ENCODE measurements at regions not wholly inside any gene's neighbourhood (a gene's known extent, or its start where the extent isn't known, plus 50 kb on each side); places are given as distances from the start of the nearest gene placed in this dataset.

- Histone ChIP-seq H3K9ac (ENCODE audit: low read length in 3 of 3) (no peak overlapping the region), H3K27ac (ENCODE audit: low read depth in 2 of 2, low read length in 2 of 2) (no peak overlapping the region), H3K4me1 (ENCODE audit: control insufficient read depth in 2 of 3, insufficient read depth in 2 of 3, low read depth in 1 of 3, low read length in 3 of 3) (no peaks in the 10 kb centered on the region), H3K27me3 (ENCODE audit: control insufficient read depth, insufficient read depth, low read length) (no peaks in the 10 kb centered on the region), H3K9me3 (ENCODE audit: control insufficient read depth in 2 of 3, insufficient read depth in 1 of 3, low read length in 3 of 3) (no peaks in the 10 kb centered on the region), H3K36me3 (ENCODE audit: control insufficient read depth in 2 of 3, insufficient read depth in 3 of 3, low read length in 3 of 3) (no peaks in the 10 kb centered on the region), H3K4me3 (ENCODE audit: low read length in 3 of 3) (no peak overlapping the region)
- DNase-seq (no peak), FAIRE-seq (no peak)
- TF ChIP-seq CTCF (IDR thresholded peaks at IDR 0.05; ENCODE audit: borderline replicate concordance, extremely low read depth, insufficient read depth): no peak
- intact Hi-C loops (cut with DNase I): no loop called here
Observed at GRCh38 chr4:83768146-83768545, 232.2 kb downstream of the GPAT3 start.

- Histone ChIP-seq H3K27ac (ENCODE audit: low read depth in 2 of 2, low read length in 2 of 2) (no peak overlapping the region), H3K4me1 (ENCODE audit: control insufficient read depth in 2 of 3, insufficient read depth in 2 of 3, low read depth in 1 of 3, low read length in 3 of 3) (no peaks in the 10 kb centered on the region), H3K27me3 (ENCODE audit: control insufficient read depth, insufficient read depth, low read length) (no peaks in the 10 kb centered on the region), H3K9me3 (ENCODE audit: control insufficient read depth in 2 of 3, insufficient read depth in 1 of 3, low read length in 3 of 3) (no peaks in the 10 kb centered on the region), H3K9ac (ENCODE audit: low read length in 3 of 3) (no peak overlapping the region), H3K4me3 (ENCODE audit: low read length in 3 of 3) (no peak overlapping the region), H3K36me3 (ENCODE audit: control insufficient read depth in 2 of 3, insufficient read depth in 3 of 3, low read length in 3 of 3) (no peaks in the 10 kb centered on the region)
- no peak for TF ChIP-seq CTCF (IDR thresholded peaks at IDR 0.05; ENCODE audit: borderline replicate concordance, extremely low read depth, insufficient read depth)
- intact Hi-C loops (cut with DNase I): no loop called here
- no peak for DNase-seq
- no peak for FAIRE-seq
Observed at GRCh38 chr4:83767067-83767466, 231.2 kb downstream of the GPAT3 start.

GRCh38 chr4:83759611-83760010 is 223.7 kb downstream of the GPAT3 start:
- no peaks in the 10 kb centered on the region for H3K27me3 ChIP-seq (ENCODE audit: control insufficient read depth, insufficient read depth, low read length)
- H3K36me3 ChIP-seq (ENCODE audit: control insufficient read depth in 2 of 3, insufficient read depth in 3 of 3, low read length in 3 of 3): no peaks in the 10 kb centered on the region
- no peak for TF ChIP-seq CTCF (IDR thresholded peaks at IDR 0.05; ENCODE audit: borderline replicate concordance, extremely low read depth, insufficient read depth)
- H3K9ac ChIP-seq (ENCODE audit: low read length in 3 of 3): no peak overlapping the region
- no peak overlapping the region for H3K4me3 ChIP-seq (ENCODE audit: low read length in 3 of 3)
- no peaks in the 10 kb centered on the region for H3K9me3 ChIP-seq (ENCODE audit: control insufficient read depth in 2 of 3, insufficient read depth in 1 of 3, low read length in 3 of 3)
- DNase-seq: no peak
- no peaks in the 10 kb centered on the region for H3K4me1 ChIP-seq (ENCODE audit: control insufficient read depth in 2 of 3, insufficient read depth in 2 of 3, low read depth in 1 of 3, low read length in 3 of 3)
- intact Hi-C loops (cut with DNase I): no loop called here
- H3K27ac ChIP-seq (ENCODE audit: low read depth in 2 of 2, low read length in 2 of 2): no peak overlapping the region
- FAIRE-seq: no peak

GRCh38 chr4:83758285-83758684 is 222.4 kb downstream of the GPAT3 start:
- no peak overlapping the region for H3K4me3 ChIP-seq (ENCODE audit: low read length in 3 of 3)
- no peaks in the 10 kb centered on the region for H3K27me3 ChIP-seq (ENCODE audit: control insufficient read depth, insufficient read depth, low read length)
- no peak for TF ChIP-seq CTCF (IDR thresholded peaks at IDR 0.05; ENCODE audit: borderline replicate concordance, extremely low read depth, insufficient read depth)
- no peak overlapping the region for H3K27ac ChIP-seq (ENCODE audit: low read depth in 2 of 2, low read length in 2 of 2)
- FAIRE-seq: no peak
- intact Hi-C loops (cut with DNase I): no loop called here
- H3K9ac ChIP-seq (ENCODE audit: low read length in 3 of 3): no peak overlapping the region
- H3K9me3 ChIP-seq (ENCODE audit: control insufficient read depth in 2 of 3, insufficient read depth in 1 of 3, low read length in 3 of 3): no peaks in the 10 kb centered on the region
- DNase-seq: no peak
- H3K4me1 ChIP-seq (ENCODE audit: control insufficient read depth in 2 of 3, insufficient read depth in 2 of 3, low read depth in 1 of 3, low read length in 3 of 3): no peaks in the 10 kb centered on the region
- no peaks in the 10 kb centered on the region for H3K36me3 ChIP-seq (ENCODE audit: control insufficient read depth in 2 of 3, insufficient read depth in 3 of 3, low read length in 3 of 3)
